ENCODE measurements at regions not wholly inside any gene's neighbourhood (a gene's known extent, or its start where the extent isn't known, plus 50 kb on each side); places are given as distances from the start of the nearest gene placed in this dataset.

DNA sequence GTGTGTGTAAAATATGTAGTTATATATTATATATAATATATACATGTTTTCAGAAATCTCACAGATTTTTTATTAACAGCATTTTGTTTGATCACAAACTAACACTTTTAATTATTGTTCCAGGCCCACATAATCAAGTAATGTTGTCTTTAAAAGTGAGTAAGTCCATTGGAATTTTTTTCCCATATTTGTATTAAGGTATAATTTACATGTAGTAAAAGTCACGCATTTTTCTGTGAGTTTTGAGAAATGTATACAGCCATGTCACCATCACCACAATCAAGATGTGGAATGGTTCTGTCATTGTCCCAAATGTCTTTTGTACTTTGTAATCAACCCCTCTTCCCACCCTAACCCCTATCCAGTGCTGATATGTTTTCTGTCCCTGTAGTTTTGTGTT is 120.0 kb upstream of the RFC3 start:
- TF ChIP-seq SIN3A (IDR thresholded peaks at IDR 0.05; ENCODE audit: borderline replicate concordance, insufficient read depth, low read length) = no peak
- TF ChIP-seq, protein P1, sequence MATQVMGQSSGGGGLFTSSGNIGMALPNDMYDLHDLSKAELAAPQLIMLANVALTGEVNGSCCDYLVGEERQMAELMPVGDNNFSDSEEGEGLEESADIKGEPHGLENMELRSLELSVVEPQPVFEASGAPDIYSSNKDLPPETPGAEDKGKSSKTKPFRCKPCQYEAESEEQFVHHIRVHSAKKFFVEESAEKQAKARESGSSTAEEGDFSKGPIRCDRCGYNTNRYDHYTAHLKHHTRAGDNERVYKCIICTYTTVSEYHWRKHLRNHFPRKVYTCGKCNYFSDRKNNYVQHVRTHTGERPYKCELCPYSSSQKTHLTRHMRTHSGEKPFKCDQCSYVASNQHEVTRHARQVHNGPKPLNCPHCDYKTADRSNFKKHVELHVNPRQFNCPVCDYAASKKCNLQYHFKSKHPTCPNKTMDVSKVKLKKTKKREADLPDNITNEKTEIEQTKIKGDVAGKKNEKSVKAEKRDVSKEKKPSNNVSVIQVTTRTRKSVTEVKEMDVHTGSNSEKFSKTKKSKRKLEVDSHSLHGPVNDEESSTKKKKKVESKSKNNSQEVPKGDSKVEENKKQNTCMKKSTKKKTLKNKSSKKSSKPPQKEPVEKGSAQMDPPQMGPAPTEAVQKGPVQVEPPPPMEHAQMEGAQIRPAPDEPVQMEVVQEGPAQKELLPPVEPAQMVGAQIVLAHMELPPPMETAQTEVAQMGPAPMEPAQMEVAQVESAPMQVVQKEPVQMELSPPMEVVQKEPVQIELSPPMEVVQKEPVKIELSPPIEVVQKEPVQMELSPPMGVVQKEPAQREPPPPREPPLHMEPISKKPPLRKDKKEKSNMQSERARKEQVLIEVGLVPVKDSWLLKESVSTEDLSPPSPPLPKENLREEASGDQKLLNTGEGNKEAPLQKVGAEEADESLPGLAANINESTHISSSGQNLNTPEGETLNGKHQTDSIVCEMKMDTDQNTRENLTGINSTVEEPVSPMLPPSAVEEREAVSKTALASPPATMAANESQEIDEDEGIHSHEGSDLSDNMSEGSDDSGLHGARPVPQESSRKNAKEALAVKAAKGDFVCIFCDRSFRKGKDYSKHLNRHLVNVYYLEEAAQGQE (IDR thresholded peaks at IDR 0.05; ENCODE audit: insufficient read depth in 1 of 2, low read depth in 2 of 2, low read length in 2 of 2) = no peak
- TF ChIP-seq TAF1 (IDR thresholded peaks at IDR 0.05; ENCODE audit: borderline replicate concordance, insufficient read depth, low read length) = no peak
- TF ChIP-seq POLR2AphosphoS5 (IDR thresholded peaks at IDR 0.05; ENCODE audit: low read depth, low read length) = no peak
- TF ChIP-seq FOXP2 (optimal IDR thresholded peaks at IDR 0.05; ENCODE audit: borderline replicate concordance, extremely low read depth, extremely low read length, insufficient read depth) = no peak

DNA sequence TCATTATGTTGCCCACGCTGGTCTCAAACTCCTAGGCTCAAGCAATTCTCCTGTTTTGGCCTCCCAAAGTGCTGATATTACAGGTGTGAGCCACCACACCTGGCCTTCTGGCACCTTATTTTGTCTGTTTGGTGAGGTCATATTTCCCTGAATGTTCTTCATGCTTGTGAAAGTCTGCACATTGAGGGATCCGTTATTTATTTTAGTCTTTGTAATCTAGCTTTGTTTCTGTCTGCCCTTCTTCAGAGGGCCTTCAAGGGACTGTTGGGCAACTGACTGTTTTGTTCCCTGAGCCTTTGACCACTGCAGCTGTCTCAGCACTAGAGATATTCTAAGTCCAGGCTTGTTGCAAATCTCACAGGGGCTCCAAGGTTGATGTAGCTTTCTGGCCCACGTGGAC is 110.5 kb upstream of the RFC3 start:
- TF ChIP-seq TAF1 (IDR thresholded peaks at IDR 0.05; ENCODE audit: borderline replicate concordance, insufficient read depth, low read length) = no peak
- TF ChIP-seq FOXP2 (optimal IDR thresholded peaks at IDR 0.05; ENCODE audit: borderline replicate concordance, extremely low read depth, extremely low read length, insufficient read depth) = no peak
- TF ChIP-seq SIN3A (IDR thresholded peaks at IDR 0.05; ENCODE audit: borderline replicate concordance, insufficient read depth, low read length) = no peak
- TF ChIP-seq POLR2AphosphoS5 (IDR thresholded peaks at IDR 0.05; ENCODE audit: low read depth, low read length) = no peak
- TF ChIP-seq, protein P1 (IDR thresholded peaks at IDR 0.05; ENCODE audit: insufficient read depth in 1 of 2, low read depth in 2 of 2, low read length in 2 of 2) = no peak

DNA sequence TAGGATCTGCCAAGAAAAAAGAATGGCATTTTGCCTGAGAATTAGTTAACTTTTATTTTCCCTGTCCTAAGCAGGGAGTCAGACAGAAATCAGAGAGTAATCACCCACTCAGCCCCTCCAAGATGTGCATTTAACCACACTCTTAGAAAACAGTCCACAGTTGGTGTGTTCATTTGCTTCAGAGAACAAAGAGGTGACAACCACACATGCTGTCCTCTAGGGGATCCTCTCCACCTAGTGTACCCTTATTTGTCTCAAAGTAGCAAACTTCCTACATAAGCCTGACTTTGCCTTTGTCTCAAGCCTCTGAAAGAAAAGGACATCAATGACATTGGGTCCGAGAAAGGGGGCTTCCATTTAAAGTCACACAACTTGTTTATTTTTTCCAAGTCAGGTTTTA is 107.0 kb upstream of the RFC3 start:
- no peak for TF ChIP-seq POLR2AphosphoS5 (IDR thresholded peaks at IDR 0.05; ENCODE audit: low read depth, low read length)
- no peak for TF ChIP-seq FOXP2 (optimal IDR thresholded peaks at IDR 0.05; ENCODE audit: borderline replicate concordance, extremely low read depth, extremely low read length, insufficient read depth)
- no peak for TF ChIP-seq SIN3A (IDR thresholded peaks at IDR 0.05; ENCODE audit: borderline replicate concordance, insufficient read depth, low read length)
- TF ChIP-seq TAF1 (IDR thresholded peaks at IDR 0.05; ENCODE audit: borderline replicate concordance, insufficient read depth, low read length) = no peak
- TF ChIP-seq, protein P1 (IDR thresholded peaks at IDR 0.05; ENCODE audit: insufficient read depth in 1 of 2, low read depth in 2 of 2, low read length in 2 of 2) = no peak

DNA sequence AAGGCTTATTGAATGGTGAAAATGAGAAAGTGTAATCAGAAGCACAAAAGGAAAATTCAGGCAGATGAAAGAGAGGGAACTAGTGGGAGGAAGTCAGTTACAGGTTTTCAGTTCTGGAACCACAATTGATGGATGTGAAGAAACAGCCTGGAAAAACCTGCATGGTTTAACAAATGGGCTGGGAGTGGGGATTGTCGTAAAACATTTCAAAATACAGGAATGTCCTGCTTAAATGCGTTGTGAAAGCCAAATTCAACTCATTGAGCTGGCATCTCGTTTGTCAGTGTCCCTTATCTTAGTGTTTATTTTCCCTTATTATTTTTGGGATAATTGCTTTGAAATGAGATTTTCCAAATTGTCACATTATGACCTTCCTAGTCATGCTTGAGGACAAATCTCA is 106.5 kb upstream of the RFC3 start:
- no peak for TF ChIP-seq SIN3A (IDR thresholded peaks at IDR 0.05; ENCODE audit: borderline replicate concordance, insufficient read depth, low read length)
- no peak for TF ChIP-seq TAF1 (IDR thresholded peaks at IDR 0.05; ENCODE audit: borderline replicate concordance, insufficient read depth, low read length)
- no peak for TF ChIP-seq POLR2AphosphoS5 (IDR thresholded peaks at IDR 0.05; ENCODE audit: low read depth, low read length)
- no peak for TF ChIP-seq FOXP2 (optimal IDR thresholded peaks at IDR 0.05; ENCODE audit: borderline replicate concordance, extremely low read depth, extremely low read length, insufficient read depth)
- TF ChIP-seq, protein P1 (IDR thresholded peaks at IDR 0.05; ENCODE audit: insufficient read depth in 1 of 2, low read depth in 2 of 2, low read length in 2 of 2) = no peak

DNA sequence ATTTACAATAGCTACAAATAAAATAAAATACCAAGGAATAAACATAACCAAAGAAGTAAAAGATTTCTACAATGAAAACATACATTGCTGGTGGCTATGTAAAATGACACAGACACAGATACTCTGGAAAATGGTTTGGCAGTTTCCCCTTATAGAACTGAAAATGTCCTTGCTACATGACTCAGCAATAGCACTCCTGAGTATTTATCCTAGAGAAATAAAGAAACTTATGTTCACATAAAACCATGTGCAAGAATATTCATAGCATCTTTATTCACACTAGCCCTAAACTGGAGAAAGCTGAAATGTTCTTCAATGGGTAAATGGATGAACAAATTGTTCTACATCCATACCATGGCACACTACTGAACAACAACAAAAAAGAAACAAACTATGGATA is 100.2 kb upstream of the RFC3 start:
- TF ChIP-seq SIN3A (IDR thresholded peaks at IDR 0.05; ENCODE audit: borderline replicate concordance, insufficient read depth, low read length) = no peak
- no peak for TF ChIP-seq FOXP2 (optimal IDR thresholded peaks at IDR 0.05; ENCODE audit: borderline replicate concordance, extremely low read depth, extremely low read length, insufficient read depth)
- no peak for TF ChIP-seq POLR2AphosphoS5 (IDR thresholded peaks at IDR 0.05; ENCODE audit: low read depth, low read length)
- no peak for TF ChIP-seq TAF1 (IDR thresholded peaks at IDR 0.05; ENCODE audit: borderline replicate concordance, insufficient read depth, low read length)
- TF ChIP-seq, protein P1 (IDR thresholded peaks at IDR 0.05; ENCODE audit: insufficient read depth in 1 of 2, low read depth in 2 of 2, low read length in 2 of 2) = no peak
